IPS-20b (cell line): ENCODE measurements at regions not wholly inside any gene's neighbourhood (a gene's known extent, or its start where the extent isn't known, plus 50 kb on each side); places are given as distances from the start of the nearest gene placed in this dataset.
A peak's percentile ranks its signal among the peaks of the same experiment; 100 is the strongest.

Experiments used
- H3K27ac ChIP-seq: one replicate; pipeline ENCODE4 v1.5.1; 2013; ENCODE audit warnings: low read length
- H3K27me3 ChIP-seq: 2 replicates; pipeline ENCODE4 v1.6.1; 2013; ENCODE audit warnings: mild to moderate bottlenecking, low read length, inconsistent platforms; ENCODE audit not compliant: insufficient read depth
- H3K36me3 ChIP-seq: 2 replicates; pipeline ENCODE4 v1.6.1; 2013; ENCODE audit warnings: low read depth, mild to moderate bottlenecking, inconsistent platforms, low read length, moderate library complexity; ENCODE audit not compliant: insufficient read depth
- H3K4me1 ChIP-seq: 2 replicates; pipeline ENCODE4 v1.6.1; 2013; ENCODE audit warnings: mild to moderate bottlenecking, control low read depth, inconsistent platforms, low read length, moderate library complexity; ENCODE audit not compliant: insufficient read depth
- H3K4me3 ChIP-seq: 2 replicates; pipeline ENCODE4 v1.5.1; 2013; ENCODE audit warnings: mild to moderate bottlenecking, low read length, inconsistent platforms
- H3K9ac ChIP-seq: 2 replicates; pipeline ENCODE4 v1.6.1; 2013; ENCODE audit warnings: low read depth, mild to moderate bottlenecking, inconsistent platforms, low read length, moderate library complexity
- H3K9me3 ChIP-seq: 2 replicates; pipeline ENCODE4 v1.6.1; 2013; ENCODE audit warnings: mild to moderate bottlenecking, low read depth, low read length, inconsistent platforms; ENCODE audit not compliant: insufficient read depth

DNA sequence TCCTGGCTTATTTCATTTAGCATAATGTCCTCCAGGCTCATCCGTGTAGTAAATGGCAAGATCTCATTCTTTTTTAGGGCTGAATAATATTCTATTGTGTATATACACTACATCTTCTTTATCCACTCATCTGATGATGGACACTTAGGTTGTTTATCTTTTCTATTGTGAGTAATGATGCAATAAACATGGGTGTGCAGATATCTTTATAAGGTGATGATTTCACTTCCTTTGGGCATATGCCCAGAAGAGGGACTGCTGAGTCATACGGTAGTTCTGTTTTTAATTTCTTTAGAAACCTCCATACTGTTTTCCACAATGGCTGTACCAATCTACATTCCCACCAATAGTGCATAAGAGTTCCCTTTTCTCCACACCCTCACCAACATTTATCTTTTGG is 317.6 kb upstream of the CNKSR2 start:
- no peaks in the 10 kb centered on the region for H3K9me3 ChIP-seq
- H3K4me3 ChIP-seq: no peak overlapping the region
- no peaks in the 10 kb centered on the region for H3K4me1 ChIP-seq
- no peaks in the 10 kb centered on the region for H3K36me3 ChIP-seq
- no peaks in the 10 kb centered on the region for H3K27me3 ChIP-seq
- no peak overlapping the region for H3K9ac ChIP-seq
- no peak overlapping the region for H3K27ac ChIP-seq

DNA sequence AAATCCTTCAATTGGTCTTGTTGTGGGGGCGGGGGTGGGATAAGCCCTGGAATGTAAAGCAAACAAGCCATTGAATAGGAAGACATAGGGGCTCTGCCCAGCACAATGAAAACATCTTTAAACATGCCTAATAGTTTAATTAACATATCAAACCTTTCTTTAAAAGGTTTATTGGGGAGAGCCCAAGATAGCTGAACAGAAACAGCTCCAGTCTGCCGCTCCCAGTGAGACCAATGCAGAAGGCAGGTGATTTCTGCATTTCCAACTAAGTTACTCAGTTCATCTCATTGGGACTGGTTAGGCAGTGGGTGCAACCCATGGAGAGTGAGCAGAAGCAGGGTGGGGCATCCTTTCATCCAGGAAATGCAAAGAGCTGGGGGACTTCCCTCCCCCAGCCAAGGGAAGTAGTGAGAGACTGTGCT is 327.2 kb upstream of the CNKSR2 start:
- Histone ChIP-seq H3K27ac (no peak overlapping the region), H3K27me3 (no peaks in the 10 kb centered on the region), H3K4me3 (peak overlapping the region; percentile 44; the same call in 1 of the 2 replicates), H3K9ac (peak overlapping the region; percentile 59; the same call in 1 of the 2 replicates), H3K4me1 (peaks cover 14% of the 10 kb centered on the region; the same call in 1 of the 2 replicates), H3K9me3 (no peaks in the 10 kb centered on the region), H3K36me3 (no peaks in the 10 kb centered on the region)

DNA sequence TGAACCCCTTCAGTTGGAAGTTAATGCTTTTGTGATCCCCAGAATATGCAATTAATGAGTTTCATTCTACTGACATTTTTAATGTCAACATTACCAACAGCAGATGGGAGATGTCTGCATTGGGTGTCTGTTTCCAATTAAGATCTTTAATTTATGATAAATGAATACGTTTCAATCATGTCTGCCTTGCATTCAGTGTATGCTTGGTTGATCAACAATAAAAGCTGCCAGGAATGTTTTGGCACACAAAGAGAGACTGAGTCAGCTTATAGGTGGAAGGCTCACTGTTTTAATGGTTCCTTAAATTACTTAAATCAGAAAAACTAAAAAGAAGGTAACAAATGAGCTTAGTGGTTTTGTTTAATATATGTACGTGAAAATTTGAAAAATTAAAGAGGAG is 359.9 kb upstream of the CNKSR2 start:
- H3K36me3 ChIP-seq: no peaks in the 10 kb centered on the region
- no peaks in the 10 kb centered on the region for H3K4me1 ChIP-seq
- H3K27me3 ChIP-seq: no peaks in the 10 kb centered on the region
- no peak overlapping the region for H3K27ac ChIP-seq
- H3K9ac ChIP-seq: no peak overlapping the region
- H3K4me3 ChIP-seq: no peak overlapping the region
- no peaks in the 10 kb centered on the region; the same call in 1 of the 2 replicates for H3K9me3 ChIP-seq

DNA sequence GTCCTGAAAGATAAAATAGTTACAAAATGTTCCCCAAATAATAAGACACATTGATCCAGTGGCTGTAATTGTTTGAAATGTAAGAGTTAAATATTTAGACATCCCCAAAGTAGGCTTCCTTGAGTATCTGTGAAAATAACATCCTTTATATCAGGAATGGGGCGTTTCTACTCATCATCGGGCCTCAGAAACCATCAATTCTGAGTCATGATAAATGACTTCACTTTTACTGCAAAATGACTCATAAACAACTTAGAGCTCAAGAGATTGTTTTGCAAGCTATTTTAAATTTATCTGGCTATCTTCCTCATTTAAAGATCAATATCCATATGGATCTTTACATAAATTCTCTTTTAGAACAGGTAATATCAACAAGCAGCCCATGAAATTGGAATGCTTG is 369.4 kb upstream of the CNKSR2 start:
- H3K36me3 ChIP-seq: no peaks in the 10 kb centered on the region
- no peaks in the 10 kb centered on the region for H3K4me1 ChIP-seq
- H3K9ac ChIP-seq: no peak overlapping the region
- no peak overlapping the region for H3K27ac ChIP-seq
- H3K4me3 ChIP-seq: no peak overlapping the region
- no peaks in the 10 kb centered on the region for H3K9me3 ChIP-seq
- H3K27me3 ChIP-seq: no peaks in the 10 kb centered on the region

DNA sequence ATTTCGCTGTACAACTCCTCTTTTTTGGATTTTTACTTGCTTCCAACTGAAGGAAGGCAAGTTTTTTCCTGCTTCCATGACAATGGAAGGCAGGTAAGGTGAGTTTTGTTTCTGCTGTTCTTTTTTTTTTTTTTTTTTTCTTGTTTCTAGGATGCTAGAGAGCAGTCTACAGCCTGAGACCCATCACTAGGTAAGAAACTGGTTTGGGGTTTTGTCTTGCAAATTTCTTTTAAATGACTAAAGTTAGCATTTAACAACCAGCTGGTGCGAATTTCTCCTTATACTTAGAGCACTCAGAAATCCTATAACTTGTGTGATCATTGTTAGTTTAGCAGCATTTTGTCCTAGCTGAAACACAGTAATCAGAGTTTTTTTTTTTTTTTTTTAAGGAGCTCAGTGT is 378.4 kb upstream of the CNKSR2 start:
- no peaks in the 10 kb centered on the region; the same call in 1 of the 2 replicates for H3K4me1 ChIP-seq
- no peak overlapping the region for H3K9ac ChIP-seq
- H3K36me3 ChIP-seq: no peaks in the 10 kb centered on the region
- no peak overlapping the region for H3K27ac ChIP-seq
- H3K9me3 ChIP-seq: no peaks in the 10 kb centered on the region
- peak overlapping the region; percentile 26; the same call in 1 of the 2 replicates for H3K4me3 ChIP-seq
- no peaks in the 10 kb centered on the region for H3K27me3 ChIP-seq

DNA sequence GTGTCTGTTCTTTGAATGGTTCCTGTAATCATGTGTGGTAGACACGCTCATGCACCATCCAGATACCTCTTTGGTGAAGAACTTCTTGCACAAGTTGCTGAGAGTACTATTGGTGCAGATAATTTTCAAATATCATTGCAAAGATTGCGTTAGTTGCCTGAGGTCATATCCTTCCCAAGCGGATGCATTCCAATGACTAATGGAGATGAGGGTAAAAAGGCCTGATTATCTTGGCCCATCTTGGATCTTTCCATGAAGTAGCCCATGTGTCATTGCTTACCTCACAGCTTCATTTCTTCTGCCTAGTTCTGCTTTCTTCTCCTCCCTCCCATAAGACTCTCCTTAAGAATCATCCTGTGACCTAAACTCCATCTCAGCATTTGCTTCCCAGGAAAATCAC is 384.9 kb upstream of the CNKSR2 start:
- Histone ChIP-seq H3K4me1 (no peaks in the 10 kb centered on the region), H3K9ac (no peak overlapping the region), H3K27me3 (no peaks in the 10 kb centered on the region), H3K4me3 (no peak overlapping the region), H3K9me3 (no peaks in the 10 kb centered on the region), H3K27ac (no peak overlapping the region), H3K36me3 (no peaks in the 10 kb centered on the region)

DNA sequence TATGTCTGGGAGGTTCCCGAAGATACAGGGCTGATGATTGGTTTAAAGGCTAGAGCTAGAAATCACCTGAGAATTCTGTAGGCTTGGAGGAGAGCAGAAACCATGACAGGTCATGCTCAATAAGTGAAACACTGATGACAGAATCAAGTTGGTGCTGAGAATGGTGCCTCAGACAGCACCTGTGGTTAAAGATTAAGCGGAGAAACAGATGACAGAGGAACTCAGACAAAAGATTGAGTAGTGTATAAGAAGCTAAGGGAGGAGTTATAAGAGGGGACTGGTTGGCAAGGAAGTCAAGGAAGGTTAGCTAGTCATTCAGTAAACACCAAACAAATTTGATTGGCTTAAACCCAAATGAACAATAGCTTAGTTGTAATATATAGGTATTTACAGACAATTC is 385.4 kb upstream of the CNKSR2 start:
- Histone ChIP-seq H3K4me1 (no peaks in the 10 kb centered on the region), H3K9ac (no peak overlapping the region), H3K36me3 (no peaks in the 10 kb centered on the region), H3K9me3 (no peaks in the 10 kb centered on the region), H3K27me3 (no peaks in the 10 kb centered on the region), H3K4me3 (no peak overlapping the region), H3K27ac (no peak overlapping the region)

DNA sequence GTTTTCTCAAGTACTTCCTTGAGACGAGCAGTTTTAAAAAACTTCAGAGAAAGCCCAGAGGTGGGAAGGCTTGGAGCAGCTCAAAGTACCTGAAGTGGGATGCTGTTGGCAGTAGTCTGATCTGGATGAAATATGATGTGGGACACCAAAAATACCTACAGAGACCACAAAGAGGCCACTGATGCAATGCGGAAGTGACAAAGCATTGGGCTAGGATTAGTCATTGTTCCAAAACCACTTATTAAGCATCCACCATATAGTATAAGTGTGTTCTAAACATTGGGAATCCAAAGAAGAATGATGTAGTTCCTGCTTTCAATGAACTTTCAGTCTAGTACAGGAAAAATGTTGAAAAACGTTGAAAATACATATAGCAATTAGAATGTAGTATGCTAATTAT is 386.1 kb upstream of the CNKSR2 start:
- no peak overlapping the region for H3K4me3 ChIP-seq
- H3K27ac ChIP-seq: no peak overlapping the region
- H3K9me3 ChIP-seq: no peaks in the 10 kb centered on the region
- no peaks in the 10 kb centered on the region for H3K36me3 ChIP-seq
- no peaks in the 10 kb centered on the region for H3K27me3 ChIP-seq
- H3K9ac ChIP-seq: no peak overlapping the region
- H3K4me1 ChIP-seq: no peaks in the 10 kb centered on the region

DNA sequence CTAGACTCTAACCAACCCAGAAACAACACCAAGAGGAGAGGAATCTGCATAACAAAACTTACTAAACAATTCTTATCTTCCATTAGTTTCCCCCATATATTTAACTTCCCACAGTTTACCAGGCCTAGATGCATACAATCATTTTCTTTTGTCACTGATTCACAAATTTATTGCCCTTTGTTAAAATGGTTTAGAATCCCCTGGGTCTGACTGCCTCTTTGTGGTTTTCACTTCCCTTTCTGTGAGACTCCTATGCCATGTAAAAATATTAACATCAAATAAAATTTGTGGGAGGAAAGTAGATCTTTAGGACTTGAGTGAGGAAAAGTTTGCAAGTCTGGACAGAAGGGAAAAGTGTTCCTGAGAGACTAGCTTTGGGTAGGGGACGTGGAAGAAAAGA is 393.8 kb upstream of the CNKSR2 start:
- Histone ChIP-seq H3K27me3 (no peaks in the 10 kb centered on the region), H3K36me3 (no peaks in the 10 kb centered on the region), H3K9ac (no peak overlapping the region), H3K9me3 (no peaks in the 10 kb centered on the region), H3K4me3 (no peak overlapping the region), H3K27ac (no peak overlapping the region), H3K4me1 (no peaks in the 10 kb centered on the region)

DNA sequence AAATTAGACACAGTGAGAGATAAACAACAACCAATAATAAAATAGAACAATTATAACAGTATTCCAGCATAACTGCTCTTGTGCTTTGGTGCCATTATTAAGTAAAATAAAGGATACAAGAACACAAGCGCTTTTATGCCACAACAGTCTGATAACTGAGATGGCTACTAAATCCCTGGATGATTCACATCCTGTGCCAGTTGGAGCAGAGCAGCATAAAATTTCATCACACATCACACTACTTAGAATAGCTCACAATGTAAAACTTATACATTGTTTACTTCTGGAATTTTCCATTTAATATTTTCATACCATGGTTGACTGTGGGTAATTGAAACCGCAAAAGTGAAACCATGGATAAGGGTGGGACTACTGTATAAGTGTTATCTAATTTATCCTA is 399.9 kb upstream of the CNKSR2 start:
- no peak overlapping the region for H3K27ac ChIP-seq
- H3K36me3 ChIP-seq: no peaks in the 10 kb centered on the region
- H3K9me3 ChIP-seq: no peaks in the 10 kb centered on the region
- H3K27me3 ChIP-seq: no peaks in the 10 kb centered on the region
- H3K9ac ChIP-seq: no peak overlapping the region
- H3K4me3 ChIP-seq: no peak overlapping the region
- H3K4me1 ChIP-seq: peaks cover 18% of the 10 kb centered on the region

DNA sequence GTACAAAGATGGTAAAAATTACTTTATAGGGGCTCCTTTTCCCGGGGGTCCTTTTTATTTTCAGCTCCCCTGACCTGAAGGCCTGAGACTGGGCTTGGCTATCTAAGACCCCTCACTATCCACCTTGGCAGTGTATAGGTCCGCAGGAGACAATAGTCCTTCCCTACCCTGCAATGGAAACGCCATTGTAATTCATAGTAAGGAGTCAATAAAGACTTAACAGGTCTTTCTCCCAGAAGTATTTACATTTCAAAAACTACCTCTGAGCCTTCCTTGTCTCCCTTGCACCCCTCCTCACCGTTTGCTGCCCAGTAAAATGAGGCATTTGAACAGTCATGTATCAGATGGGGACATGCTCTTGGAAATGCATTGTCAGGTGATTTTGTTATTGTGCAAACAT is 401.2 kb upstream of the CNKSR2 start:
- H3K27me3 ChIP-seq: no peaks in the 10 kb centered on the region

DNA sequence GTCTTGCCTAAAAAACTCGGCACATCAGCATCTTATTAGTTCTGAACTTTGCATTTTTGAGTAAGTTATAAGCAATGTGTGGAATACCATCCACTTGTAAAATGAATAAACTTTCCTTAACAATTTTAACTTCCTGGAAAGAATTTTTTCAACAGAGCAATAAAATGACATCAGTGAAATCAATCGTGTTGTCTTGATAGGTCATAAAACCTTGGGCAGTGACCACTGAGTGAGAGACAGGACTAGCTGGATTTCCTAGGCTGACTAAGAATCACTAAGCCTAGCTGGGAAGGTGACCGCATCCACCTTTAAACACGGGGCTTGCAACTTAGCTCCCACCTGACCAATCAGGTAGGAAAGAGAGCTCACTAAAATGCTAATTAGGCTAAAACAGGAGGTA is 403.0 kb upstream of the CNKSR2 start:
- H3K4me3 ChIP-seq: no peak overlapping the region
- no peak overlapping the region for H3K27ac ChIP-seq
- H3K9ac ChIP-seq: no peak overlapping the region
- H3K9me3 ChIP-seq: no peaks in the 10 kb centered on the region
- peaks cover 18% of the 10 kb centered on the region for H3K4me1 ChIP-seq
- H3K36me3 ChIP-seq: no peaks in the 10 kb centered on the region
- no peaks in the 10 kb centered on the region for H3K27me3 ChIP-seq

More for the DNA sequence above, 401.2 kb upstream of the CNKSR2 start:
- Histone ChIP-seq H3K4me1 (peaks cover 18% of the 10 kb centered on the region), H3K36me3 (no peaks in the 10 kb centered on the region), H3K9ac (no peak overlapping the region), H3K4me3 (peak overlapping the region; percentile 39; the same call in 1 of the 2 replicates), H3K27ac (no peak overlapping the region), H3K9me3 (no peaks in the 10 kb centered on the region)

DNA sequence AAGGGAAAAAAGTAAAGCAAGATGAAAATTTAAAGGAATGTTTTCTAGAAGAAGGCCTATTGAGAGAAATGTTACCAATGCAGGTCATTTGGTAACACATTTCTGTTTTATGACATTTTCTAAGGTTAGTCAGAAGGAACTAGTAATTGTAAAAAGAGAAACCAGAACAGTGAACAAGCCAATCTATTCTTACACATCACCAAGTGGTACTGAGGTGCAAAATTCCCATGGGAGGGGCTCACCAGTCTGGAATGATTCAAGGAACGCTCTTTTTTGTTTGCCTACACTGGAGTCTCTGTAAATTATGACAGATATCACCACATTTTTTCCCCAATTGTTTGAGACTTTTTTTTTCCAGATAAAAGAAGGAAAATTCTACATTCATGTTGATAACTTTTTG is 404.7 kb upstream of the CNKSR2 start:
- H3K4me1 ChIP-seq: peaks cover 18% of the 10 kb centered on the region
- no peaks in the 10 kb centered on the region for H3K27me3 ChIP-seq
- no peaks in the 10 kb centered on the region for H3K9me3 ChIP-seq
- no peak overlapping the region for H3K27ac ChIP-seq
- no peaks in the 10 kb centered on the region for H3K36me3 ChIP-seq
- H3K4me3 ChIP-seq: no peak overlapping the region
- H3K9ac ChIP-seq: no peak overlapping the region
